GM12878 (cell line): ENCODE measurements at regions not wholly inside any gene's neighbourhood (a gene's known extent, or its start where the extent isn't known, plus 50 kb on each side); places are given as distances from the start of the nearest gene placed in this dataset.

ENCODE experiments used
- ATAC-seq: fragments of 200-7000 bp; cut with Tn5 transposase; 3 replicates; pipeline ENCODE4 v1.9.1; 2020; ENCODE audit warnings: mild to moderate bottlenecking, moderate library complexity
- BruUV-seq: library from RNA; stranded (reverse); fragments of 400-500 nt; replicated peaks from 2 replicates; lab custom pipeline; 2021; lab: Mats Ljungman, UMichigan
- CTCF ChIA-PET: fragments of 300-600 bp; sonication (Branson Sonifier 250); formaldehyde crosslinking; extraction: SDS; loops from one replicate; lab custom pipeline; 2021; ENCODE audit warnings: inconsistent platforms; lab: Yijun Ruan, JAX
- POLR2A ChIA-PET: fragments of 350-600 bp; formaldehyde crosslinking; extraction: SDS; loops from one replicate; lab custom pipeline; 2021; ENCODE audit warnings: inconsistent platforms; lab: Charles Lee
- RAD21 ChIA-PET: fragments of 300-600 bp; sonication (Branson Sonifier 250); formaldehyde crosslinking; loops from one replicate; lab custom pipeline; 2023; ENCODE audit warnings: antibody characterized with exemption; ENCODE audit not compliant: unreplicated experiment; lab: Charles Lee
- SMC1A ChIA-PET: fragments of 300-600 bp; sonication (Branson Sonifier 250); formaldehyde crosslinking; loops from one replicate; lab custom pipeline; 2023; ENCODE audit not compliant: unreplicated experiment, uncharacterized antibody; lab: Charles Lee
- DNase-seq: peaks from one replicate; pipeline ENCODE4 v3.0.0-alpha.2; 2011; ENCODE audit warnings: low read depth, low spot score
- FAIRE-seq: peaks from 3 replicates; lab custom pipeline; 2011; peaks lifted over from hg19 to GRCh38; lab: Jason Lieb, UNC
- H2AFZ ChIP-seq: 2 replicates; pipeline ENCODE4 v1.6.0; 2011; ENCODE audit warnings: low read depth, low read length, control low read depth; ENCODE audit not compliant: control insufficient read depth
- H3K27ac ChIP-seq: 2 replicates; pipeline ENCODE4 v1.5.1; 2011; ENCODE audit warnings: control low read depth; ENCODE audit not compliant: control insufficient read depth, insufficient read depth
- H3K27me3 ChIP-seq, 2 experiments: replicated peaks in 1 of 2; 2 replicates each; pipeline versions ENCODE4 v1.6.0 to v1.6.1; 2011; ENCODE audit warnings: low read length in 1 of 2; ENCODE audit not compliant: control insufficient read depth in 2 of 2, insufficient read depth in 2 of 2
- H3K36me3 ChIP-seq, 2 experiments: 2 replicates each; pipeline ENCODE4 v1.5.1; 2011; ENCODE audit warnings: low read length in 1 of 2; ENCODE audit not compliant: control insufficient read depth in 2 of 2, insufficient read depth in 2 of 2
- H3K4me1 ChIP-seq: 2 replicates; pipeline ENCODE4 v1.6.1; 2011; ENCODE audit warnings: mild to moderate bottlenecking, low read length, moderate library complexity, mixed read lengths; ENCODE audit not compliant: control insufficient read depth, insufficient read depth
- H3K4me2 ChIP-seq: 2 replicates; pipeline ENCODE4 v1.6.0; 2011; ENCODE audit warnings: control low read depth; ENCODE audit not compliant: control insufficient read depth, insufficient read depth
- H3K4me3 ChIP-seq: fragments of 200-600 bp; sonication (generic); 2 replicates; pipeline ENCODE4 v1.5.1; 2016
- H3K79me2 ChIP-seq: 2 replicates; pipeline ENCODE4 v1.6.0; 2011; ENCODE audit warnings: low read length; ENCODE audit not compliant: control insufficient read depth, insufficient read depth
- H3K9ac ChIP-seq: 2 replicates; pipeline ENCODE4 v1.8.0; 2011; ENCODE audit warnings: low read length, control low read depth, mixed read lengths; ENCODE audit not compliant: control insufficient read depth, insufficient read depth
- H3K9me3 ChIP-seq: replicated peaks from 3 replicates; pipeline ENCODE4 v1.5.1; 2011; ENCODE audit warnings: mild to moderate bottlenecking, low read length; ENCODE audit not compliant: control insufficient read depth, insufficient read depth
- H4K20me1 ChIP-seq: 2 replicates; pipeline ENCODE4 v1.6.0; 2011; ENCODE audit not compliant: control insufficient read depth, insufficient read depth
- CHD4 ChIP-seq: fragments of 200-600 bp; sonication (generic); IDR thresholded peaks from 2 replicates; pipeline ENCODE4 v1.6.1; 2016; ENCODE audit warnings: mild to moderate bottlenecking
- DPF2 ChIP-seq: fragments of 450-650 bp; IDR thresholded peaks from 2 replicates; pipeline ENCODE4 v1.6.1; 2017; ENCODE audit warnings: mild to moderate bottlenecking
- E2F4 ChIP-seq: IDR thresholded peaks from 2 replicates; pipeline ENCODE4 v1.6.1; 2012; ENCODE audit warnings: low read depth, low read length, improper control_type of control experiment
- GATAD2B ChIP-seq: fragments of 450-650 bp; conservative IDR thresholded peaks from 2 replicates; pipeline ENCODE4 v1.6.1; 2017; ENCODE audit warnings: low read depth, mild to moderate bottlenecking, moderate library complexity
- NBN ChIP-seq: fragments of 450-650 bp; IDR thresholded peaks from 2 replicates; pipeline ENCODE4 v1.6.1; 2016
- RAD21 ChIP-seq: IDR thresholded peaks from 2 replicates; pipeline ENCODE4 v1.6.1; 2011; ENCODE audit warnings: mild to moderate bottlenecking, low read depth, low read length, moderate library complexity; ENCODE audit not compliant: insufficient read depth
- RELA ChIP-seq: fragments of 450-650 bp; IDR thresholded peaks from 2 replicates; pipeline ENCODE4 v1.8.0; 2014; ENCODE audit warnings: borderline replicate concordance; ENCODE audit not compliant: partially characterized antibody
- STAT1 ChIP-seq: fragments of 450-650 bp; conservative IDR thresholded peaks from 2 replicates; pipeline ENCODE4 v1.6.1; 2014; ENCODE audit warnings: antibody characterized with exemption, mild to moderate bottlenecking
- SUPT20H ChIP-seq: IDR thresholded peaks from 2 replicates; pipeline ENCODE4 v1.6.1; 2011; ENCODE audit warnings: low read depth, mild to moderate bottlenecking, low read length, moderate library complexity, borderline replicate concordance; ENCODE audit not compliant: control insufficient read depth
- WGBS: methylation state at CpG from one replicate; pipeline ENCODE4 v1.1.6; 2016; ENCODE audit warnings: low lambda C conversion rate; ENCODE audit not compliant: insufficient replicate concordance, insufficient coverage; ENCODE audit errors: missing lambda C conversion rate; 5-methylcytosine and 5-hydroxymethylcytosine counted together
- in situ Hi-C: fragments of 300-500 bp; cut with MboI; formaldehyde crosslinking; loops from 9 replicates; pipeline ENCODE4 v1.14.3; 2018; ENCODE audit warnings: mixed read lengths
- intact Hi-C: fragments of 100-400 bp; cut with micrococcal nuclease; formaldehyde crosslinking; loops from one replicate; pipeline ENCODE4 v1.14.2; 2022; ENCODE audit not compliant: unreplicated experiment

- Histone ChIP-seq H3K4me2 (no peak overlapping the region), H3K4me1 (no peaks in the 10 kb centered on the region), H3K9me3 (no peaks in the 10 kb centered on the region), H2AFZ (no peak overlapping the region), H3K27ac (no peak overlapping the region), H4K20me1 (no peaks in the 10 kb centered on the region; the same call in 1 of the 2 replicates), H3K36me3 (no peaks in the 10 kb centered on the region), H3K27me3 (peaks cover 8 to 9% of the 10 kb centered on the region in 2 experiments; a peak in 3 of 4 replicates), H3K4me3 (no peak overlapping the region), H3K79me2 (no peaks in the 10 kb centered on the region), H3K9ac (no peak overlapping the region)
- CTCF ChIA-PET = interaction anchor here (2.1 kb wide), 1 partner anchor 145 kb away, joined by 5 read pairs; no protein-coding TSS in a partner anchor
- 7% methylated on average over 4 of the region's 4 CpGs for WGBS
- ATAC-seq (no peak), FAIRE-seq (no peak), DNase-seq (no peak)
- RAD21 ChIA-PET = no interaction called here
- SMC1A ChIA-PET = no interaction called here
- intact Hi-C loops = loop anchor here (5.0 kb wide), 1 partner anchor 72 kb away; no protein-coding TSS in a partner anchor
- in situ Hi-C loops = no loop called here
- POLR2A ChIA-PET = no interaction called here
- TF ChIP-seq E2F4 (no peak), RAD21 (no peak), RELA (no peak), CHD4 (no peak), STAT1 (no peak), SUPT20H (no peak), DPF2 (no peak), NBN (no peak), GATAD2B (no peak)
- no TSS peak for BruUV-seq
These were observed 74.0 kb downstream of the TENT5C start for GRCh38 chr1:117679868-117680267.
